D341Med (cell line): ENCODE measurements at regions not wholly inside any gene's neighbourhood (a gene's known extent, or its start where the extent isn't known, plus 50 kb on each side); places are given as distances from the start of the nearest gene placed in this dataset.

Source experiments
- DNase-seq: peaks from one replicate; pipeline ENCODE4 v3.0.0; 2012; ENCODE audit warnings: low spot score

DNA sequence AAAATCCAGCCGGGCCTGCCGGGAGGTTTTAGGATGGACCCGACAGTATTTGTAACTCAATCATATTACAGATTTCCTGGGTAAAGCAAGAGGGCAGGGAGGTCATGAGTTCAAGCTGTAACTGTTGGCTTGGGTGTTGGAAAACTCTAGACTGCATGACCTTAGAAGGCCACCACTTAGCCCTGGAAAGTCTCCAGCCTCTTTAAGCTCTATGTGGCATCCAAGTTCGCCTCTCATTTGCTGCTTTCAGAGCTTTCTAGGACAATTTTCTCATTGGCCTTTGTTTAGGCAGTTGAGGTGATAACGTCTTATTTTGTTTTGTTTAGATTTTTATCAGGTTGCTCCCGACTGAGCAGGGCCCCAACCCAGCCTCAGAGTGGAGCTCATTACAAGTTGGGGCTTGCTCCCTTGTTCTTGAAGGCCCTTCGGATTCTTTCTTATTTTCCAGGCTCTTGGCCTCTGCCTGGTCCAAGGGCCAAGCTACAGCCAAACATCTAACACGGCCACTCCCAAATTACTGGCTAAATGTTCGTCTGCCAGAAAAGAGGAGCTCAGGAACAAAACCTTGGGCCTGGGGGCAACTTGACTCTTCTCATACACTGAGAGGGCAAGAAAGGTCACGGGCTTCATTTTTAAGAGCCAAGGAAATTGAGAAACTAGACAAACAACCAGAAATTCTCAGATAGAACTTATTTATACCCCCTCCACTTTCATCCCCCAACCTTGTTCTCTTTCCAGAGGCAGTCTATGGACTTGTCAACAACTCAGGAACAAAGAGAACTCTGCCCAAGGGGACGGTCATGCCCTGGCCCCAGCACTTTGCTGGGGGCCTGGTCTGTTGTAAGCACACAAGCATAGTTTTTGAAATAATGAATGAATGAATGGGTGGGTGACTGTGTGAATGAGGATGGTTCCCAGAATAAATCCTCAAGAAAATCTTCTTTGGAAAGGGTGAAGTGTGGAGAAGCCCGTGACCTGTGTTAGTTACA, 526.9 kb downstream of the BNC2 start:
- DNase-seq, result no peak

DNA sequence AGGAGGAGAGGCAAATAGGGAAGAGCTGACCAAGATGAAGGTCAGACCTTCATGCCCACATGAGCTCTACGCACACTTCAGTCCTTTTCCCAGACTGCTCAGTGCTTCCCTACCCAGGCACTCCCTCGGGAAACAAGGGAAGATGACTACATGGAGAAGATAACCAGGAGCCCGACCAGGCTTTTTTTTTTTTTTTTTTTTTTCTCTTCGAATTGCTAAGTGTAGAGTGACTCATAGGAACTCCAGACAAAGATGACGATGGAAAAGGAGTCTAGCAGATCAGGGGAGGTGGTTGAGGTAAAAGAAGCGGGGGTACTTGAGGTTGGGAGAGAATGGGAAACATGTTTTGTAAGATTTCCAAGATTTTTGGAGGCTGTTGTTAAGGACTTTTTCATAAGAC, 526.1 kb downstream of the BNC2 start:
- no peak for DNase-seq

DNA sequence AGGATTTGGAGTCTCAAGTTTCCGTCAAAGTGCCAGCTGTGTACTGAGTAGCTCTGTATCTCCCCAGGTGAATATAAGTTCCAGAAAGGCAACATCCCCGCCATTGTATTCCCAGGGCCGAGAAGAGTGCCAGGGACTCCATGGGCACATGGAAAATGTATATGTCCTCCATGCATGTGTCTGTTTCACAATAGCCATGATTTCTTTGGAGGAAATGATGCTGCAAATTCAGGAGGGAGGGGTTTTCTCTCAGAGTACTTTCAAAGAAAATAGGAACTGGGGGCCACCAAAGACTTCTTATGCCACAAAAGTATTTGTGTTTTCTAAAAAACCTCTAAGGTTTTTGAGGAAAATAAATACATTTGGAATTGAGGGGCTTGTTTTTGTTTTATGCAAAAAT, 524.6 kb downstream of the BNC2 start:
- DNase-seq, result no peak

DNA sequence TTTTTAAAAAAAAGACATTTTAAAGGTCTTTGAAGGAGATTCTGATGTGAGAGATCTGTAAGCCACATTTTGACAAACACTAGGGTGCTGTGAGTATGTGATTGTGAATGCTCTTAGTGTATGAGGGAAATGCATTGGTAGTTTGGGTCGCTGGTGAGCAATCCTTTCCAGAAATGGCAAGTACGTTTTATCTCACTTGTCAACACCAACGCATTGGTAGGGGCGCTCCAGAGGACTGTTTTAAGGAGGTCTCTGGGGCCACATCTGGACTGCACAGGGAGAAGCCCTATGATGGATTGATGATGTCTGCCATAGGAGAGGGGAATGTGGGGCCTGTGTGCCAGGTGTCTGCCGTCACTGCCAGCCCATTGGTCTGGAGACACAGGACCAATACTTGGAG, 522.6 kb downstream of the BNC2 start:
- DNase-seq, result no peak

DNA sequence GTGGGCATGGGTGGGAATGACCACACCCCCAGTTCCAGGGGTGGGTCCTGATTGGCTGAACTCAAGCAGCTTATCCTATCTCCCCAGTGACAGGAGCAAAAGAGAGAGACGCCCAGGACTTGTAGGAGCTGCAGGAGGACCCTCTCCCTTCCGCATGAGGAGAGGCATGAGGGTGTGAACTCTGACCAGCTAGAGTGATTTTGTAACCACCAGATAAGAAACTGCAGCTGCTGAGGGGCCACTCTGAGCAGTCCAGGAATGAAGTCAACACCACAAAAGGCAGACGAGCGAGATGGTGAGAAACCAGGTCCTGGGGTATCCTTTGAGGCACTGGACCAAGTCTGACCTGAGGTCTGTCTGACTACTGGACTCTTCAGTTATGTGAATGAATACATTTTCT, 521.9 kb downstream of the BNC2 start:
- no peak for DNase-seq

DNA sequence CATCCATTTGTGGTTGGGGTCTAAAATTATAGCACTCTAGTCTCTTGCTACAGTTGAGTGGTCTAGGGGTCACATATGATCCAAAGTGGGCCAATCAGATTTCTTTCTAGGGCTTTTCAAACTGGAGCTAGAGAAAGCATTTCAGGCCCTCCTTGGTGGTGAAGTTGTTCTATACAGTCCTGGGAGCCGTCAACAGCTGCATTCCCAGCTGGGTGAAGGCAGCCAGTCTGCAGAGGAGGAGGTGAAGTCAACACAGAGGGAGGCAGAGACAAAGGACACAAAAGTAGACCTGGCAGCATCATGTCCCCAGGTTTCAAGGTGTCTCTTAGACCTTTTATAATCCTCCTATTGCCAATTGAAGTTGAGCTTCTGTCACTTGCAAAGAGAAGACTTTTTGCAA, 518.2 kb downstream of the BNC2 start:
- no peak for DNase-seq

DNA sequence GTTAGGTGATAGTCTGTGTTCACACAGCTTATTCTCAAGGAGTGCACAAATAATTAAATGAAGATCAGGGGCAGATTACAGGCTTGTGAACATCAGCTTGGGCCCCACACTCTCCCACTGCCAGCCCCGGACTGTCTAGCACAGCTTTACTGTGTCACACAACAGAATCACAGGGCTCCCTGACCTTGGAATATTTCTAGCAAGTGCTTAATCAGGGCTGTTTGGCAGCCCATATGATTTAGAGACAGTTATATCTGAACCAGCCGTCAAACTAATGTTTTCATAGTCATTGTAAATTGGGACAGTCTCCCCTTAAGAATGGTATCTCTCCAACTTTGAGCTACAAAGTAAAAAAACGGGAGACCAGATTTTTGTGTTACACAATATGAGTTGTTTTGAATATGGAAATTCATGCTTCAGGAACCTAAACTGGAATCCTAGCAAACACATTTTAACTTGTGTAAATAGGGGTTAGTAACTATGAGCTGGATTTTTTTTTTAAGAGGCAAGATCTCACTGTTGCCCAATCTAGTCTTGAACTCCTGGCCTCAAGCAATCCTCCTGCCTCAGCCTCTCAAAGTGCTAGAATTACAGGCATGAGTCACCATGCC, 517.6 kb downstream of the BNC2 start:
- no peak for DNase-seq

DNA sequence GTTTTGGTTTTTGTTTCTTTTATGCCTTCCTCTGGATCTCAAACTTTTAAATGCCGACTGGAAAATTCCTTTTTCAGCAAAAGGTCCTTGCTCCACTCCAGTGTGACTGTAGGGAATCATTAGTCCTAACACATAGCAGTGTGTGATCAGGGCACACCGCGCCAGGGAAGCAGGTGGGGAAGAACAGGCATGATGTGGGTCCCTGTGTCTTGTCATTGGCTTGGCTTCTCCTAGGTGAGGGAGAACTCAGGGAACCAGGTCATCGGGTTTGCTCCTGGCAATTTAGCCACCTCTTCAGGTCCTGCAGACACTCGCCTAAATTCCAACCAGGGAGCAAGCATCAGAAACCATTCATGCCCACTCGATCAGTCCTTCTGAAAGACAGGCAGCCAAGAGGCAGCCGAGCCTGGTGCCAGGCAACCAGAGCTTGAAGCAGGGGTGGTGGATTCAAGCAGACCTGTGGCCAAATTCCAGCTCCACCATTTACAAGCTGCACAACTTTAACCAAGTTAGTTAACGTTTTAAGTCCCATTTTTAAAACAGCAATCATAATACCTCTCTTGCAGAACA, 514.2 kb downstream of the BNC2 start:
- DNase-seq, result no peak

DNA sequence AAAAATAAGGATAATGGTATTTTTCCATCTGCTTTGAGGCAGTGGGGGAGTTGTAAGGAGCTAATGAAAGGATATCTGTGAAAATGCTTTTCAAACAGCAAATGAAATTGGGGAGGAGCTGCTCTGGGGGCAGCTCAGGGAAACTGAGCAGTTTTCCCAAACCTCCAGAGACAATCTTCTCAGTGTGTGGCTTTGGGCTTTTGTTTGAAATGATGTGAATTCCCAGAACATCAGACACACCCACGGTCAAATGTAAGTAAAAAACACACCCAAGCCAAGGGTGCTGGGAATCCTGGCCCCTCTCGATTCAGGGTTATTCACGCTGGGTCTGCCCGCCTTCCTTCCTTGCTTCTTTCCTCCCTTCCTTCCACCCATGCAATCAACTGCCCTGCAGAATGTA, 512.6 kb downstream of the BNC2 start:
- no peak for DNase-seq

DNA sequence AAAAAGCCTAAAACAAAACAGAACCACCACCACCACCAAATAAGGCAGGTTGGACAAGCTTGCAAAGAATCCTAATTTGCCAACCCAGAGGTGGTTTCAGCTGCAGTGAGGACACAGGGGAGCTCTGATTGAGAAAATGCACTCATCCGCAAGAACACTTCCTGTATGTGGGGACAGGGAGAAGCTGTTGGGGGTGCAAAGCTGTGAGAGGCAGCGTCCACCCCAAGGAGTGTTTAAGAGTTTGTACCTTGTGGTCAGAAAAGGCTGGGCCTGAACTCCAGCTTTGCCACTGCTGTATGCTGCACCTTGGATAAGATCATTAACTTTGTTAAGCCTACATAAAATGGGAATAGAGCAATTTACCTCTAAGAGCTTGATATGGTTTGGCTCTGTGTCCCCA, 511.7 kb downstream of the BNC2 start:
- DNase-seq, result no peak
